Adrenal gland (tissue), 9 donors: ENCODE measurements at regions not wholly inside any gene's neighbourhood (a gene's known extent, or its start where the extent isn't known, plus 50 kb on each side); places are given as distances from the start of the nearest gene placed in this dataset.

ENCODE experiments used
- DNase-seq, 7 donors: peaks; one replicate each; pipeline ENCODE4 v3.0.0-alpha.2; 2019 to 2020
- H3K27ac ChIP-seq, 5 donors: fragments of 200-600 bp; sonication (generic) in 4 of 5; 1 replicate in 3 of 5; 2 replicates in 2 of 5; pipeline versions ENCODE4 v1.5.1 to v1.8.0; 2016 to 2020; ENCODE audit warnings: mild to moderate bottlenecking in 1 of 5
- H3K27me3 ChIP-seq: fragments of 200-600 bp; 2 replicates; pipeline ENCODE4 v1.8.0; 2021
- H3K36me3 ChIP-seq, 2 donors: fragments of 200-600 bp; replicated peaks in 1 of 2; 1 replicate in 1 of 2; 2 replicates in 1 of 2; pipeline versions ENCODE4 v1.5.1 to v1.8.0; 2018 to 2022
- H3K4me1 ChIP-seq, 2 donors: fragments of 200-600 bp; replicated peaks in 1 of 2; 1 replicate in 1 of 2; 2 replicates in 1 of 2; pipeline versions ENCODE4 v1.5.1 to v1.8.0; 2018 to 2021
- H3K4me3 ChIP-seq, 4 donors: fragments of 200-600 bp; sonication (generic) in 3 of 4; one replicate each; pipeline ENCODE4 v1.5.1; 2016 to 2018
- H3K9me3 ChIP-seq, 3 donors: fragments of 200-600 bp; sonication (generic) in 1 of 3; replicated peaks in 1 of 3; 1 replicate in 2 of 3; 2 replicates in 1 of 3; pipeline versions ENCODE4 v1.5.1 to v1.8.0; 2016 to 2021
- POLR2A ChIP-seq, 2 donors: fragments of 450-650 bp; IDR thresholded peaks; one replicate each; pipeline ENCODE4 v1.6.1; 2017; ENCODE audit warnings: antibody characterized with exemption in 2 of 2, mild to moderate bottlenecking in 2 of 2, moderate library complexity in 1 of 2
- WGBS, 4 donors: extraction: QIAGEN DNeasy Blood & Tissue Kit in 2 of 4; methylation state at CpG; one replicate each; pipeline versions ENCODE4 v1.1.5 to v1.1.7; 2013 to 2017; 5-methylcytosine and 5-hydroxymethylcytosine counted together
- intact Hi-C, 2 donors: fragments of 100-400 bp; cut with DNase I; formaldehyde crosslinking; loops; one replicate each; pipeline versions ENCODE4 v1.14.1 to v1.15.0; 2022 to 2023
- TF ChIP-seq, protein P1 (sequence below), 6 experiments: fragments of 450-650 bp in 4 of 6; fragments of 200-600 bp in 2 of 6; sonication (generic) in 1 of 6; IDR thresholded peaks; 1 replicate in 5 of 6; 2 replicates in 1 of 6; pipeline versions ENCODE4 v1.5.1 to v1.8.0; 2016 to 2021; ENCODE audit warnings: antibody characterized with exemption in 6 of 6, mild to moderate bottlenecking in 2 of 6, moderate library complexity in 1 of 6
- donor health status: healthy with polysubstance abuse.
- donor health status: Bipolar disorder and iron deficiency.
- donor health status: DM: yes; HTN: yes; CAD: no.
- donor health status: DM: no; HTN: no; CAD: no.
- donor health status: DM: no; HTN: no; CAD: no.

DNA sequence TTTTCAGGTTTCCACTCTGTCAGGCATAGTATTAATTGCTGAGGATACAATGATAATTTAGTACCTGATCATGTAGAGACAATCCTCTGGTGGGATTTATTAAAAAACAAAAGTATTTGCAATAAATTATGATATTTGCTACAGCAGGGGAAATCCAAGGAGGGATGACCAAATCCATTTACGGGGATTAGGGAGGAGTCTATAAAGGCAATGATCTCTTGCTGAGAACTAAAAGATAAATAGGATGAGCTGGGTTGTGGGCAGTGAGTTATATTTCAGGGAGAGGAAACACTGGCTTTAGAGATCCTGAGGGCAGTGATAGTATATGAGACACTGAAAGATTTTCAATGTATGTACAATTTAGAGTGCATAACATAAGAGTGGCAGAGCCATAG, 305.5 kb downstream of the GPR37 start:
- 62 to 92% (median 78%) methylated on average over 1 of the region's 1 CpG for WGBS, 4 donors
- Histone ChIP-seq H3K27ac (no peak overlapping the region), H3K4me1 (no peaks in the 10 kb centered on the region)

GRCh38 chr7:124459101-124460055, 306.2 kb downstream of the GPR37 start:
- H3K27me3 ChIP-seq, result no peaks in the 10 kb centered on the region
- no peak for DNase-seq
- 49 to 58% (median 52%) methylated on average over 8 of the region's 8 CpGs for WGBS, 4 donors
- H3K27ac ChIP-seq, result no peak overlapping the region
- H3K4me3 ChIP-seq, result no peak overlapping the region
- H3K4me1 ChIP-seq, result no peaks in the 10 kb centered on the region
- H3K9me3 ChIP-seq, result no peaks in the 10 kb centered on the region
- intact Hi-C loops, result no loop called here
- no peaks in the 10 kb centered on the region for H3K36me3 ChIP-seq
- TF ChIP-seq POLR2A (IDR thresholded peaks at IDR 0.05), result no peak
- TF ChIP-seq, protein P1, sequence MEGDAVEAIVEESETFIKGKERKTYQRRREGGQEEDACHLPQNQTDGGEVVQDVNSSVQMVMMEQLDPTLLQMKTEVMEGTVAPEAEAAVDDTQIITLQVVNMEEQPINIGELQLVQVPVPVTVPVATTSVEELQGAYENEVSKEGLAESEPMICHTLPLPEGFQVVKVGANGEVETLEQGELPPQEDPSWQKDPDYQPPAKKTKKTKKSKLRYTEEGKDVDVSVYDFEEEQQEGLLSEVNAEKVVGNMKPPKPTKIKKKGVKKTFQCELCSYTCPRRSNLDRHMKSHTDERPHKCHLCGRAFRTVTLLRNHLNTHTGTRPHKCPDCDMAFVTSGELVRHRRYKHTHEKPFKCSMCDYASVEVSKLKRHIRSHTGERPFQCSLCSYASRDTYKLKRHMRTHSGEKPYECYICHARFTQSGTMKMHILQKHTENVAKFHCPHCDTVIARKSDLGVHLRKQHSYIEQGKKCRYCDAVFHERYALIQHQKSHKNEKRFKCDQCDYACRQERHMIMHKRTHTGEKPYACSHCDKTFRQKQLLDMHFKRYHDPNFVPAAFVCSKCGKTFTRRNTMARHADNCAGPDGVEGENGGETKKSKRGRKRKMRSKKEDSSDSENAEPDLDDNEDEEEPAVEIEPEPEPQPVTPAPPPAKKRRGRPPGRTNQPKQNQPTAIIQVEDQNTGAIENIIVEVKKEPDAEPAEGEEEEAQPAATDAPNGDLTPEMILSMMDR (IDR thresholded peaks at IDR 0.05), result no peak

More for the DNA sequence above, 305.5 kb downstream of the GPR37 start:
- Histone ChIP-seq H3K9me3 (no peaks in the 10 kb centered on the region), H3K27me3 (no peaks in the 10 kb centered on the region), H3K4me3 (no peak overlapping the region), H3K36me3 (no peaks in the 10 kb centered on the region)
- no peak for TF ChIP-seq POLR2A (IDR thresholded peaks at IDR 0.05)
- TF ChIP-seq, protein P1 (IDR thresholded peaks at IDR 0.05), result no peak
- no peak for DNase-seq
- intact Hi-C loops, result no loop called here

DNA sequence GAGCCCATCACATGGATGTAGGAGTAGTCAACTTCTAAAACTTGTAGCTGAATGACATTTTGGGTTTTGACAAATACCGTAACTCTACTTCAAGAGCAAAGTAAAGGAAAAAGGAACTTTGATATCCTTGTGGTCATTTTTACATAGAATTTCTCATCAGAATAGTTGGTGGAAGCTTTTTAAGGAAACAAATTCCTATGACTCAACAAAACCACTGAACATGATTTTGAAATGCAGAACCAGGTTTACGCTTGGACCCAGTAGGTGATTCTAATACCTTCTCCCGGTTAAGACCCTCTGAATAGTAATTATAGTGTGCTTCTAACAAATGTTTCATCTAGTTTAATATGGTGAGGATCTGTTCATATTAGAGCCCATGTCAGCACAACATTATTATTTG, 307.8 kb downstream of the GPR37 start:
- H3K4me1 ChIP-seq, result no peaks in the 10 kb centered on the region
- 80 to 90% (median 84%) methylated on average over 3 of the region's 3 CpGs for WGBS, 4 donors
- DNase-seq, result no peak
- no peak overlapping the region for H3K27ac ChIP-seq
- H3K9me3 ChIP-seq, result no peaks in the 10 kb centered on the region
- no peaks in the 10 kb centered on the region for H3K27me3 ChIP-seq
- intact Hi-C loops, result no loop called here
- H3K36me3 ChIP-seq, result no peaks in the 10 kb centered on the region
- TF ChIP-seq POLR2A (IDR thresholded peaks at IDR 0.05), result no peak
- TF ChIP-seq, protein P1 (IDR thresholded peaks at IDR 0.05), result no peak
- no peak overlapping the region for H3K4me3 ChIP-seq

DNA sequence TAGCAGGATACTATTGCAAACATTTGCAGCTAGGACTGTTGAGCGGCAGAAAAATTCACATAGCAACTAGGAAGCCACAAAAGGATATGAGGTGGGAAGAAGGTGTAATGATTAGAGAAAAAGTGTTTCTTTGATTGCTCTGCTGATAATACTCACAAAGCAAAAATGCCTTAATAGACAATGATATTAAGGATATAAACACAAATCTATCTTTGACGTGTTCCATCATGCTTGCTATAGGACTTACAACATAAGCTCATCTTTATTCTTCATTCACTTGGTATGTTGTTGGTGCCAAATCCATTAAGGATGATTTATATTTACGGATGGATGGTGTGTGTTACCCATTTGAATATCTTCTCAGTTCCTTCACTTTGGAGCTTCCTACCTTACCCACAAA, 309.3 kb downstream of the GPR37 start:
- Histone ChIP-seq H3K4me1 (no peaks in the 10 kb centered on the region), H3K4me3 (no peak overlapping the region), H3K27me3 (no peaks in the 10 kb centered on the region), H3K36me3 (no peaks in the 10 kb centered on the region), H3K9me3 (no peaks in the 10 kb centered on the region), H3K27ac (no peak overlapping the region)
- intact Hi-C loops, result no loop called here
- DNase-seq, result no peak
- TF ChIP-seq, protein P1 (IDR thresholded peaks at IDR 0.05), result no peak
- no peak for TF ChIP-seq POLR2A (IDR thresholded peaks at IDR 0.05)
- 77 to 94% (median 80%) methylated on average over 3 of the region's 3 CpGs for whole genome bisulfite sequencing, 4 donors
